WTC11 (cell line): ENCODE measurements at regions not wholly inside any gene's neighbourhood (a gene's known extent, or its start where the extent isn't known, plus 50 kb on each side); places are given as distances from the start of the nearest gene placed in this dataset.

Source experiments
- ARID4B ChIP-seq: sonication (generic); formaldehyde crosslinking; IDR thresholded peaks from 2 replicates; pipeline ENCODE4 v1.8.0; 2023; ENCODE audit warnings: missing genetic modification reagents, mild to moderate bottlenecking, borderline replicate concordance
- TF ChIP-seq, protein P1 (sequence below): fragments of 200-600 bp; IDR thresholded peaks from 2 replicates; pipeline ENCODE4 v1.8.0; 2022; ENCODE audit warnings: antibody characterized with exemption

DNA sequence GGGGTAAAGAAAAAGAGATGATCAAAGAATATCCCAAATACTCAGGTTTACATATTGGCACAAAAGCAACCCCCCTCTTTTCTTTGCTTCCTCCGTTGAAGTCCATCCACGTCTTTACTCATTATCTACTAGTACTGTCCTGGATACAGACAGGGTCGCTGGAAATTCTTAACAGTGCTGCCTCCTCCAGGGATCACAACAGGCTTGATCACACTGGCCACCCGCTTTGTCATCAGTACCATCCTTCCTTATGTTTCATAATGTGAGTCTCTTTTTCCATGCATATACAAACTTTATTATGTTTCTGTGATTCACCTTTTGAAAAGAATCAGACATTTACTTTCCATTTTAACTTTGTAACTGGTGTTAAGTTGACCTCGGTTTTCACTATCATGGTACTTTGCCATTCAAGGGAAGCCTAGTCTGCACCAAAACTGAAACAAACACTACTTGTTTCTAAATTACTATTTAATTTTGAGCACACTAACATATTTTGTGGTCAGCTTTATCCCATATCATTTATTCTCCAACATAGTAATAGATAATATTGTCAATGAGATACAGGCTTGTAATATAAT lies 387.5 kb upstream of the PPP1R2C start:
- TF ChIP-seq, protein P1, sequence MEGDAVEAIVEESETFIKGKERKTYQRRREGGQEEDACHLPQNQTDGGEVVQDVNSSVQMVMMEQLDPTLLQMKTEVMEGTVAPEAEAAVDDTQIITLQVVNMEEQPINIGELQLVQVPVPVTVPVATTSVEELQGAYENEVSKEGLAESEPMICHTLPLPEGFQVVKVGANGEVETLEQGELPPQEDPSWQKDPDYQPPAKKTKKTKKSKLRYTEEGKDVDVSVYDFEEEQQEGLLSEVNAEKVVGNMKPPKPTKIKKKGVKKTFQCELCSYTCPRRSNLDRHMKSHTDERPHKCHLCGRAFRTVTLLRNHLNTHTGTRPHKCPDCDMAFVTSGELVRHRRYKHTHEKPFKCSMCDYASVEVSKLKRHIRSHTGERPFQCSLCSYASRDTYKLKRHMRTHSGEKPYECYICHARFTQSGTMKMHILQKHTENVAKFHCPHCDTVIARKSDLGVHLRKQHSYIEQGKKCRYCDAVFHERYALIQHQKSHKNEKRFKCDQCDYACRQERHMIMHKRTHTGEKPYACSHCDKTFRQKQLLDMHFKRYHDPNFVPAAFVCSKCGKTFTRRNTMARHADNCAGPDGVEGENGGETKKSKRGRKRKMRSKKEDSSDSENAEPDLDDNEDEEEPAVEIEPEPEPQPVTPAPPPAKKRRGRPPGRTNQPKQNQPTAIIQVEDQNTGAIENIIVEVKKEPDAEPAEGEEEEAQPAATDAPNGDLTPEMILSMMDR = no peak
- TF ChIP-seq ARID4B (CRISPR knock-in tag) = no peak
